Esophagus squamous epithelium (tissue), 5 donors: ENCODE measurements at regions not wholly inside any gene's neighbourhood (a gene's known extent, or its start where the extent isn't known, plus 50 kb on each side); places are given as distances from the start of the nearest gene placed in this dataset.

Source experiments
- DNase-seq: peaks from one replicate; lab custom pipeline; 2025; lab: John Stamatoyannopoulos, UW
- H3K27ac ChIP-seq, 4 donors: fragments of 200-600 bp; sonication (generic); one replicate each; pipeline ENCODE4 v1.5.1; 2016 to 2019; ENCODE audit warnings: mild to moderate bottlenecking in 1 of 4
- H3K27me3 ChIP-seq, 4 donors: fragments of 200-600 bp; sonication (generic); 1 replicate in 3 of 4; 2 replicates in 1 of 4; pipeline versions ENCODE4 v1.5.1 to v1.6.0; 2017 to 2021; ENCODE audit warnings: antibody characterized with exemption in 1 of 4
- H3K36me3 ChIP-seq, 3 donors: fragments of 200-600 bp; sonication (generic); one replicate each; pipeline ENCODE4 v1.5.1; 2016 to 2019
- H3K4me1 ChIP-seq, 3 donors: fragments of 200-600 bp; sonication (generic); one replicate each; pipeline ENCODE4 v1.5.1; 2017 to 2019
- H3K4me3 ChIP-seq, 4 donors: fragments of 200-600 bp; sonication (generic); 1 replicate in 3 of 4; 2 replicates in 1 of 4; pipeline ENCODE4 v1.5.1; 2016 to 2019; ENCODE audit warnings: mild to moderate bottlenecking in 2 of 4, moderate library complexity in 1 of 4
- H3K9me3 ChIP-seq, 3 donors: fragments of 200-600 bp; sonication (generic); one replicate each; pipeline ENCODE4 v1.5.1; 2016 to 2019
- POLR2A ChIP-seq, 4 donors: fragments of 450-650 bp; IDR thresholded peaks; one replicate each; pipeline ENCODE4 v1.6.1; 2017; ENCODE audit warnings: antibody characterized with exemption in 4 of 4, mild to moderate bottlenecking in 4 of 4, moderate library complexity in 3 of 4
- WGBS, 2 donors: methylation state at CpG; one replicate each; pipeline ENCODE4 v1.1.5; 2018; 5-methylcytosine and 5-hydroxymethylcytosine counted together
- intact Hi-C: fragments of 100-400 bp; cut with DNase I; formaldehyde crosslinking; loops from one replicate; pipeline ENCODE4 v1.15.0; 2022
- TF ChIP-seq, protein P1 (sequence below), 6 experiments: fragments of 450-650 bp in 4 of 6; fragments of 200-600 bp in 2 of 6; sonication (generic) in 2 of 6; IDR thresholded peaks; one replicate each; pipeline ENCODE4 v1.5.1; 2016 to 2019; ENCODE audit warnings: antibody characterized with exemption in 6 of 6, mild to moderate bottlenecking in 4 of 6, moderate library complexity in 4 of 6
- donor health status: DM: yes; HTN: yes; CAD: no.

DNA sequence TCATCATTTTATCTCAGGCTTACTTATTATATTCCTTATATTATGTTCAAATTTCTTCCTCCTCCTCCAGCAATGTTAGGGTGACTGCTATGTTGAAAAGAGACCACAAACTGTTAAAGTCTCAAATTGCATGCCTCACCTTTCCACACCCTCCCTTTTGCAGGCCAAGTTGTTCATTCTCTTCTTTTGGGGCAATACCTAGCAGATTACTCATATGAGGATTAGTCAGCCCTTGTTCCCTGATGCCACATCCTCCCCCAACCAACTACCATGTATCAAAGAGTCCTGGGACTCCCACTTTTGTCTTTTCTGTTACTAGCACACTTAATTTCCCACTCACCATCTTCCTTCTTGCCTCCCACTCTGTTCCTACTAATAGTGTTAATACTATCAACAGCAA, 434.7 kb downstream of the BCKDHB start:
- peaks cover 0 to 2% (median 0%) of the 10 kb centered on the region in 3 donors for H3K9me3 ChIP-seq
- H3K36me3 ChIP-seq, result no peaks in the 10 kb centered on the region
- DNase-seq, result no peak
- no peaks in the 10 kb centered on the region for H3K4me1 ChIP-seq
- no peak overlapping the region for H3K4me3 ChIP-seq
- intact Hi-C loops, result no loop called here
- TF ChIP-seq POLR2A (IDR thresholded peaks at IDR 0.05), result no peak
- TF ChIP-seq, protein P1, sequence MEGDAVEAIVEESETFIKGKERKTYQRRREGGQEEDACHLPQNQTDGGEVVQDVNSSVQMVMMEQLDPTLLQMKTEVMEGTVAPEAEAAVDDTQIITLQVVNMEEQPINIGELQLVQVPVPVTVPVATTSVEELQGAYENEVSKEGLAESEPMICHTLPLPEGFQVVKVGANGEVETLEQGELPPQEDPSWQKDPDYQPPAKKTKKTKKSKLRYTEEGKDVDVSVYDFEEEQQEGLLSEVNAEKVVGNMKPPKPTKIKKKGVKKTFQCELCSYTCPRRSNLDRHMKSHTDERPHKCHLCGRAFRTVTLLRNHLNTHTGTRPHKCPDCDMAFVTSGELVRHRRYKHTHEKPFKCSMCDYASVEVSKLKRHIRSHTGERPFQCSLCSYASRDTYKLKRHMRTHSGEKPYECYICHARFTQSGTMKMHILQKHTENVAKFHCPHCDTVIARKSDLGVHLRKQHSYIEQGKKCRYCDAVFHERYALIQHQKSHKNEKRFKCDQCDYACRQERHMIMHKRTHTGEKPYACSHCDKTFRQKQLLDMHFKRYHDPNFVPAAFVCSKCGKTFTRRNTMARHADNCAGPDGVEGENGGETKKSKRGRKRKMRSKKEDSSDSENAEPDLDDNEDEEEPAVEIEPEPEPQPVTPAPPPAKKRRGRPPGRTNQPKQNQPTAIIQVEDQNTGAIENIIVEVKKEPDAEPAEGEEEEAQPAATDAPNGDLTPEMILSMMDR (IDR thresholded peaks at IDR 0.05), result no peak
- H3K27me3 ChIP-seq, result no peaks in the 10 kb centered on the region
- H3K27ac ChIP-seq, result no peak overlapping the region

DNA sequence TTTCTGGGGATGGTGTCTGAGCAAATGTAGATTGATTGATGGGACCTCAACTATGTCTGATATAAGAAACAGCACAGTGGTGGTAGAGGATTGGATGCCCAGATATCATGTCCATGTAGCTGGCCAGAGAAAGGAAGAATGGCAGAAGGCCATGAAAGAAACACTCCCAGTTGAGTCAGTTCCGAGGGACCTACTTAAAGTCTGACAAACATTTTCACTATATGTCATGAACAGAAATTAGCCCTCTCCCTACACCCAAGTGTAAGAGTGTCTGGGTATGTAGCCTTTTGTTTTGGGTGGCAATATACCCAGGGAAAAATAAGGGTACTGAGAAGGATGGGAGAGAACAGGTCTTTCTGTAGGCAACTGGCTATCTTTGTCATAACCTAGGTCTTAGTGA, 434.2 kb downstream of the BCKDHB start:
- 44 to 93% methylated on average over 1 of the region's 1 CpG for WGBS, 2 donors
- Histone ChIP-seq H3K27me3 (no peaks in the 10 kb centered on the region), H3K4me3 (no peak overlapping the region), H3K4me1 (no peaks in the 10 kb centered on the region), H3K27ac (no peak overlapping the region), H3K9me3 (peaks cover 0 to 7% (median 0%) of the 10 kb centered on the region in 3 donors), H3K36me3 (no peaks in the 10 kb centered on the region)
- DNase-seq, result no peak
- intact Hi-C loops, result no loop called here
- TF ChIP-seq POLR2A (IDR thresholded peaks at IDR 0.05), result no peak
- TF ChIP-seq, protein P1 (IDR thresholded peaks at IDR 0.05), result no peak

DNA sequence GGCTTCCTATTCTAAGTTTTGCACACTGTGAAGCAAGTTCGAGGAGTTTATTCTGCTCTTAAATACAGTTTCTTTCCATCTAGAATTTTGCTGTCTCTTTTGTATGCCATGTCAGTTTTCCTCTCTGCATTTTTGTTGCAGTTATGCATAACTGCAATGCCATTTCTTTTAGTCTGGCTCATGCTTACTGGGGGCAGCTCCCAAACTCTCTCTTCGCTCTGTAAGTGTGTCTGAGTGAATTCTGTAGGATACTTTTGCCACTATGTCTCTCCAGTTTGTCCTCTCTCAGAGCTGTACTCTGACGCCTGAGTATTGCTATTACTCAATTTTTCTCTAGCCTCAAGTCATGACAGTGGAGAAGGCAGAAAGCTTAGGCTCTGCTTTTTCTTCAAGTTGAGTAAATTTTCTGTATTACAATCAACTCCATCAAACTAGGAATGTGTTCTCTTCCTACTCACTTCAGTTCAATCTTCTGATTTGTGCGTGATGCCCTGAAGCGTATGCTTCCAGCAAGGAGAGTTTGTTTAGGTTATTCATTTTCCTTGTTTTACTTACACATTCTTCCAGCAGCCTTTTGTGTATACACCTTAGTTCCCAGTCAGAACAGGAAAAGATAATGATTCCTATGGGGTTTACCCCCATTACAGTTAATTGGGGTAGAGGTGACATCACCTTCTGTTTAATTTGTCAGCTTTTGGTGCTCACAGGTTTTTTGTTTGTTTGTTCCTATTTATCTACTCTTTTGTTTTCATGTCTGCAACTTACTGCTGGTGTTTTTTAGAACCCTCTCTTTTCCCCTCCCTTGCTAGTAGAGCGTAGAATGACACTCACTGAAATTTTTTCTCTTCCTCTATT, 430.9 kb downstream of the BCKDHB start:
- intact Hi-C loops, result no loop called here
- Histone ChIP-seq H3K27me3 (no peaks in the 10 kb centered on the region), H3K36me3 (no peaks in the 10 kb centered on the region), H3K9me3 (peaks cover 0 to 11% (median 5%) of the 10 kb centered on the region in 3 donors), H3K4me3 (no peak overlapping the region), H3K27ac (no peak overlapping the region), H3K4me1 (no peaks in the 10 kb centered on the region)
- WGBS, 2 donors, result 77 to 81% methylated on average over 6 of the region's 6 CpGs
- DNase-seq, result no peak
- no peak for TF ChIP-seq POLR2A (IDR thresholded peaks at IDR 0.05)
- TF ChIP-seq, protein P1 (IDR thresholded peaks at IDR 0.05), result no peak

DNA sequence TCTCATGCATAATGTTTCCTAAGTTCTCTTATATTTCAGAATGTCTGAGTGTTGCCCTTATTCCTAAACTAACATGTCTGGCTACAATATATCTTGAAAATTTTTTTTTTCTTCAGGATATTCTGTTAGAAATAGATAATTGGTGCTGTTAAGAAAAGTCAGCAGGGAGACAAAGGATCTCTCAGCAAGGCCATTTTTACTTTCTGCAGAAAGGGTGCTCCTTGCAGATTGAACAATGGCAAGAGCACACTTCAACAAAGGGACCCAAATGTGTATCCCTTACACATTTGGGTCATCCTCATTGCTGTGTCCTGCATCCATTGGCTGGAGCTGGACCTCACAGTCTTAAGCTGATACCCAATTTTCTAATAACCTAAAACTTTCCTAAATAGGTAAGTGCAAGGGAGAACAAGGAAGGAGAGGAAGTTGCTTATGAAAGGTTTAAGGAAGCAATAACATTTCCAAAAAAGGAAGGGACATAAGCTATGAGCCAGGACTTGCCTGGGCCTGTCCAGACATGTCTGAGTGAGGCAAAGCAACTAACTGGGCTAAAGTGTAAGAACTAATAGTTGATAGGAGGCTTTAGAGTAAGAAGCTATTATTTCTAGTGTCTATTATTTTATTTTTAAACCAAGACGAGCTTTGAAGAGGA, 429.6 kb downstream of the BCKDHB start:
- intact Hi-C loops, result no loop called here
- H3K4me3 ChIP-seq, result no peak overlapping the region
- H3K36me3 ChIP-seq, result no peaks in the 10 kb centered on the region
- H3K27me3 ChIP-seq, result no peaks in the 10 kb centered on the region
- no peak overlapping the region for H3K27ac ChIP-seq
- peaks cover 0 to 11% (median 5%) of the 10 kb centered on the region in 3 donors for H3K9me3 ChIP-seq
- no peak for DNase-seq
- 60 to 88% methylated on average over 1 of the region's 1 CpG for WGBS, 2 donors
- TF ChIP-seq, protein P1 (IDR thresholded peaks at IDR 0.05), result no peak
- TF ChIP-seq POLR2A (IDR thresholded peaks at IDR 0.05), result no peak
- H3K4me1 ChIP-seq, result no peaks in the 10 kb centered on the region
